ENCODE measurements at regions not wholly inside any gene's neighbourhood (a gene's known extent, or its start where the extent isn't known, plus 50 kb on each side); places are given as distances from the start of the nearest gene placed in this dataset.

GRCh38 chr11:69423611-69424385 is 57.7 kb upstream of the LINC01488 start:
- Histone ChIP-seq H3K9ac (ENCODE audit: low read depth in 1 of 2, low read length in 2 of 2) (no peak overlapping the region), H3K27ac (ENCODE audit: low read depth in 2 of 2, low read length in 2 of 2) (no peak overlapping the region), H3K4me1 (ENCODE audit: control insufficient read depth in 2 of 2, insufficient read depth in 2 of 2, low read length in 2 of 2) (no peaks in the 10 kb centered on the region), H3K4me3 (ENCODE audit: low read length in 2 of 2) (no peak overlapping the region), H3K36me3 (ENCODE audit: control insufficient read depth in 2 of 2, insufficient read depth in 2 of 2, low read length in 2 of 2) (no peaks in the 10 kb centered on the region), H3K27me3 (ENCODE audit: control insufficient read depth in 2 of 2, insufficient read depth in 2 of 2, low read length in 2 of 2) (no peaks in the 10 kb centered on the region), H3K9me3 (ENCODE audit: control insufficient read depth in 2 of 2, low read length in 2 of 2) (no peaks in the 10 kb centered on the region)

- Histone ChIP-seq H3K4me1 (ENCODE audit: control insufficient read depth in 2 of 2, insufficient read depth in 2 of 2, low read length in 2 of 2) (no peaks in the 10 kb centered on the region), H3K36me3 (ENCODE audit: control insufficient read depth in 2 of 2, insufficient read depth in 2 of 2, low read length in 2 of 2) (no peaks in the 10 kb centered on the region), H3K4me3 (ENCODE audit: low read length in 2 of 2) (no peak overlapping the region), H3K9me3 (ENCODE audit: control insufficient read depth in 2 of 2, low read length in 2 of 2) (no peaks in the 10 kb centered on the region), H3K27me3 (ENCODE audit: control insufficient read depth in 2 of 2, insufficient read depth in 2 of 2, low read length in 2 of 2) (no peaks in the 10 kb centered on the region), H3K27ac (ENCODE audit: low read depth in 2 of 2, low read length in 2 of 2) (no peak overlapping the region), H3K9ac (ENCODE audit: low read depth in 1 of 2, low read length in 2 of 2) (no peak overlapping the region)
These were observed 56.7 kb upstream of the LINC01488 start for GRCh38 chr11:69424748-69425147.

GRCh38 chr11:69425444-69425843 is 56.0 kb upstream of the LINC01488 start:
- Histone ChIP-seq H3K27ac (ENCODE audit: low read depth in 2 of 2, low read length in 2 of 2) (no peak overlapping the region), H3K27me3 (ENCODE audit: control insufficient read depth in 2 of 2, insufficient read depth in 2 of 2, low read length in 2 of 2) (no peaks in the 10 kb centered on the region), H3K9ac (ENCODE audit: low read depth in 1 of 2, low read length in 2 of 2) (no peak overlapping the region), H3K4me3 (ENCODE audit: low read length in 2 of 2) (no peak overlapping the region), H3K36me3 (ENCODE audit: control insufficient read depth in 2 of 2, insufficient read depth in 2 of 2, low read length in 2 of 2) (no peaks in the 10 kb centered on the region), H3K4me1 (ENCODE audit: control insufficient read depth in 2 of 2, insufficient read depth in 2 of 2, low read length in 2 of 2) (no peaks in the 10 kb centered on the region), H3K9me3 (ENCODE audit: control insufficient read depth in 2 of 2, low read length in 2 of 2) (no peaks in the 10 kb centered on the region)

- Histone ChIP-seq H3K9me3 (ENCODE audit: control insufficient read depth in 2 of 2, low read length in 2 of 2) (no peaks in the 10 kb centered on the region), H3K27ac (ENCODE audit: low read depth in 2 of 2, low read length in 2 of 2) (no peak overlapping the region), H3K9ac (ENCODE audit: low read depth in 1 of 2, low read length in 2 of 2) (no peak overlapping the region), H3K27me3 (ENCODE audit: control insufficient read depth in 2 of 2, insufficient read depth in 2 of 2, low read length in 2 of 2) (no peaks in the 10 kb centered on the region), H3K4me3 (ENCODE audit: low read length in 2 of 2) (no peak overlapping the region), H3K36me3 (ENCODE audit: control insufficient read depth in 2 of 2, insufficient read depth in 2 of 2, low read length in 2 of 2) (no peaks in the 10 kb centered on the region), H3K4me1 (ENCODE audit: control insufficient read depth in 2 of 2, insufficient read depth in 2 of 2, low read length in 2 of 2) (no peaks in the 10 kb centered on the region)
These were observed 55.4 kb upstream of the LINC01488 start for GRCh38 chr11:69425895-69426544.

- Histone ChIP-seq H3K9ac (ENCODE audit: low read depth in 1 of 2, low read length in 2 of 2) (no peak overlapping the region), H3K4me3 (ENCODE audit: low read length in 2 of 2) (no peak overlapping the region), H3K4me1 (ENCODE audit: control insufficient read depth in 2 of 2, insufficient read depth in 2 of 2, low read length in 2 of 2) (no peaks in the 10 kb centered on the region), H3K27me3 (ENCODE audit: control insufficient read depth in 2 of 2, insufficient read depth in 2 of 2, low read length in 2 of 2) (no peaks in the 10 kb centered on the region), H3K36me3 (ENCODE audit: control insufficient read depth in 2 of 2, insufficient read depth in 2 of 2, low read length in 2 of 2) (no peaks in the 10 kb centered on the region), H3K27ac (ENCODE audit: low read depth in 2 of 2, low read length in 2 of 2) (no peak overlapping the region), H3K9me3 (ENCODE audit: control insufficient read depth in 2 of 2, low read length in 2 of 2) (no peaks in the 10 kb centered on the region)
These were observed 54.1 kb upstream of the LINC01488 start for GRCh38 chr11:69427337-69427736.

GRCh38 chr11:69427906-69428880 is 53.3 kb upstream of the LINC01488 start:
- H3K4me1 ChIP-seq (ENCODE audit: control insufficient read depth in 2 of 2, insufficient read depth in 2 of 2, low read length in 2 of 2): no peaks in the 10 kb centered on the region
- H3K4me3 ChIP-seq (ENCODE audit: low read length in 2 of 2): no peak overlapping the region
- H3K36me3 ChIP-seq (ENCODE audit: control insufficient read depth in 2 of 2, insufficient read depth in 2 of 2, low read length in 2 of 2): no peaks in the 10 kb centered on the region
- no peaks in the 10 kb centered on the region for H3K9me3 ChIP-seq (ENCODE audit: control insufficient read depth in 2 of 2, low read length in 2 of 2)
- H3K27me3 ChIP-seq (ENCODE audit: control insufficient read depth in 2 of 2, insufficient read depth in 2 of 2, low read length in 2 of 2): no peaks in the 10 kb centered on the region
- no peak overlapping the region for H3K27ac ChIP-seq (ENCODE audit: low read depth in 2 of 2, low read length in 2 of 2)
- no peak overlapping the region for H3K9ac ChIP-seq (ENCODE audit: low read depth in 1 of 2, low read length in 2 of 2)

GRCh38 chr11:69429716-69430491 is 51.6 kb upstream of the LINC01488 start:
- Histone ChIP-seq H3K27me3 (ENCODE audit: control insufficient read depth in 2 of 2, insufficient read depth in 2 of 2, low read length in 2 of 2) (no peaks in the 10 kb centered on the region), H3K4me1 (ENCODE audit: control insufficient read depth in 2 of 2, insufficient read depth in 2 of 2, low read length in 2 of 2) (no peaks in the 10 kb centered on the region), H3K36me3 (ENCODE audit: control insufficient read depth in 2 of 2, insufficient read depth in 2 of 2, low read length in 2 of 2) (no peaks in the 10 kb centered on the region), H3K9ac (ENCODE audit: low read depth in 1 of 2, low read length in 2 of 2) (no peak overlapping the region), H3K27ac (ENCODE audit: low read depth in 2 of 2, low read length in 2 of 2) (no peak overlapping the region), H3K4me3 (ENCODE audit: low read length in 2 of 2) (no peak overlapping the region), H3K9me3 (ENCODE audit: control insufficient read depth in 2 of 2, low read length in 2 of 2) (no peaks in the 10 kb centered on the region)

- Histone ChIP-seq H3K9ac (ENCODE audit: low read depth in 1 of 2, low read length in 2 of 2) (no peak overlapping the region), H3K27me3 (ENCODE audit: control insufficient read depth in 2 of 2, insufficient read depth in 2 of 2, low read length in 2 of 2) (no peaks in the 10 kb centered on the region), H3K4me3 (ENCODE audit: low read length in 2 of 2) (no peak overlapping the region), H3K4me1 (ENCODE audit: control insufficient read depth in 2 of 2, insufficient read depth in 2 of 2, low read length in 2 of 2) (no peaks in the 10 kb centered on the region), H3K36me3 (ENCODE audit: control insufficient read depth in 2 of 2, insufficient read depth in 2 of 2, low read length in 2 of 2) (no peaks in the 10 kb centered on the region), H3K9me3 (ENCODE audit: control insufficient read depth in 2 of 2, low read length in 2 of 2) (no peaks in the 10 kb centered on the region), H3K27ac (ENCODE audit: low read depth in 2 of 2, low read length in 2 of 2) (no peak overlapping the region)
These were observed 50.9 kb upstream of the LINC01488 start for GRCh38 chr11:69430566-69430965.

- Histone ChIP-seq H3K9me3 (ENCODE audit: control insufficient read depth in 2 of 2, low read length in 2 of 2) (no peaks in the 10 kb centered on the region), H3K27me3 (ENCODE audit: control insufficient read depth in 2 of 2, insufficient read depth in 2 of 2, low read length in 2 of 2) (no peaks in the 10 kb centered on the region), H3K36me3 (ENCODE audit: control insufficient read depth in 2 of 2, insufficient read depth in 2 of 2, low read length in 2 of 2) (no peaks in the 10 kb centered on the region), H3K4me1 (ENCODE audit: control insufficient read depth in 2 of 2, insufficient read depth in 2 of 2, low read length in 2 of 2) (no peaks in the 10 kb centered on the region), H3K27ac (ENCODE audit: low read depth in 2 of 2, low read length in 2 of 2) (no peak overlapping the region), H3K4me3 (ENCODE audit: low read length in 2 of 2) (no peak overlapping the region), H3K9ac (ENCODE audit: low read depth in 1 of 2, low read length in 2 of 2) (no peak overlapping the region)
These were observed 50.3 kb upstream of the LINC01488 start for GRCh38 chr11:69431136-69431535.

All from mucosa of rectum (tissue), 2 donors.